DMS 273 (cell line): ENCODE measurements at regions not wholly inside any gene's neighbourhood (a gene's known extent, or its start where the extent isn't known, plus 50 kb on each side); places are given as distances from the start of the nearest gene placed in this dataset.
A peak's percentile ranks its signal among the peaks of the same experiment; 100 is the strongest.
"Not testable (repeated sequence)": the region's sequence is repeated elsewhere in the genome, so short reads cannot be mapped to it uniquely, and the experiment has no call there.

Source experiments
- DNase-seq: peaks from one replicate; lab custom pipeline; 2025; ENCODE audit not compliant: unreplicated experiment; lab: John Stamatoyannopoulos, UW

DNA sequence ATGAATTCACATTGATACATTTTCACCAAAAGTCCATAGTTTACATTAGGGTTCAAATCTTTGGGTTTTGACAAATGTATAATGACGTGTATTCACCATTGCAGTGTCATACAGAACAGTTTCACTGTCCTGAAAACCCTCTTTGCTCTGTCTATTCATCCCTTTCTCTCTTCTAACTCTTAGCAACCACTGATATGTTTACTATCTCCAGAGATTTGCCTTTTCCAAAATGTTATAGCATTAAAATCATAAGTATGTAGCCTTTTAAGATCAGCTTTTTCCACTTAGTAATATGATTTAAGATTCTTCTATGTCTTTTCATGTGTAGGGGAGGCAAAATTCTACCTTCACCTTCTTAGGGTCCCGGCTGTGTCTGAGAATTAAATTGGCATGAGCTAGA lies 203.8 kb downstream of the TPRG1 start:
- no peak for DNase-seq

DNA sequence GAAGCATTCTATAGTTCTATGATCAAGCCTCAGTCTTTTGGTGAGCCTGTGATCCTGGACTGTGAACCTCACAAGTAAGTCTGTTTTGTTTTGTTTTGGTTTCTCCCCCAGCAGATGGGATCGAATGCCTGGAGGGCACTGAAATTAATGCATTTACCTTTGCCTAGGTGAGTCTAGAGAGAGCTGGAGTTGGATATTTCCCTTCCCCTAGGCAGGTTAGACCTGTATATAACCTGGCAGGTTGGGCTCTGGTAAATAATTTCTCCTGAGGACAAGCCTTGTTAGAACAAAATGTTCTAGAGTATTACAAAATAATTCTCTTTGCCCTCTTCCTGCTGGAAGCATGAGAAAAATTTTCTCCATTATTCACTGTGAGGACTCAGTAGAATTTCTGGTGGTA lies 211.9 kb downstream of the TPRG1 start:
- no peak for DNase-seq

DNA sequence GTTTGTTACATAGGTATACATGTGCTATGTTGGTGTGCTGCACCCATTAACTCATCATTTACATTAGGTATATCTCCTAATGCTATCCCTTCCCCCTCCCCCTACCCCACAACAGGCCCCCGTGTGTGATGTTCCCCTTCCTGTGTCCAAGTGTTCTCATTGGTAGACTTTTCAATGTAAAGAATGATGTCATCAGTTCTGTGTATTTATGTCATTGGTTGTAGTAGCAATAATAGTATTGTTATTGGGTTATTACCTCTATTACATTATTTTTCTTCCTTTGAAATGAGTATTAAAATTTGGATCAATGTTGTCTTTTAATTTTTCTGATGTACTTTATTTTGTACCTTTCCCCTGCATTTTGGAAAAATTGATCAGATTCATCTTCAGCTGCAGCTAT lies 214.1 kb downstream of the TPRG1 start:
- DNase-seq: not testable (repeated sequence)

DNA sequence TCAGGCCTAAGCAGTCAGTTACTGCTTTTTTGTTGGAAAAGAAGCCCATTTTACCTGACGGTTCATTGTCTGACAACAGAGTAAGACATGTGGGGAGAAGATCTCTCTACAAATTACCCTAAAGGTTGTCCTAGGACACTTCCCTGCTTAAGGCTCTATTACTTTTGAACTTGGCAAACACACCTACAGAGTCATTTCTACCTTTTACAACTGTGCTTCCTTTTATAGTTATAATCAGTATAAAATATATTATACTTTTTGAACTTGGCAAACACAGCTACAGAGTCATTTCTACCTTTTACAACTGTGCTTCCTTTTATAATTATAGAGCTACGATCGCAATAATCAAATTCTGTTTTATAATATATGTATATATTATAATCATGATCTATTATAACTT lies 215.0 kb downstream of the TPRG1 start:
- DNase-seq: no peak

DNA sequence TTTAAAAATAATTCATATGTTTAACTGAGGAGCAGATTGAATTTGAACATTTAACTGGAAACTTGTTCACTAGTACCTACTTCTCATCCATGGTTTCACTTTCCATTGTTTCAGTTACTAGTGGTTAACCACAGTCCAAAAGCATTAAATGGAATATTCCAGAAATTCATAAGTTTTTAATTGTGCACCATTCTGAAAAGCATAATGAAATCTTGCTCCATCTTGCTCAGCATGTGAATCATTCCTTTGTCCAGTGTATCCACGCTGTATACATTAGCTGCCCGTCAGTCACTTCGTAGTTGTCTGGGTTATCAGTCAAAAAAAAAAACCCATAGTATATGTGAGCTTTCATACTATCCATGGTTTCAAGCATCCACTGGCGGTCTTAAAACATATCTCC lies 217.6 kb downstream of the TPRG1 start:
- DNase-seq: no peak

DNA sequence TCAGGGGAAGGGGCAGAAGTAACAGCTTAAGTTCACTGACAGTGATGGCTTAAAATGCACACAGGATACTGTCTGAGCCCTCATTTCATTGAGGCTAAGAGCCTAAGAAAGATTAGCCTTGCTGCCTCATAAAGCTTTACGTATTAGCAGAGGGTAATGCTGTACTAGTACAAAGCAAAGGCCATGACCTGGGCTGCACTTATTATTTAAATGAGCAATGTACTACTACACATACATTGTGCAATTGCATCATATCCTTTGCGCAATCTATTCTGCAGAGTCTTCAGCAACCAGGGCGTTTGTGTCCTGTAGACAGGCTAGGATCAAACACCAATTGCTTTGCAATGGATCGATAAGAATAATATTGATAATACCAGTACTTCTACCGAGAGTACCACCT lies 221.8 kb downstream of the TPRG1 start:
- no peak for DNase-seq

DNA sequence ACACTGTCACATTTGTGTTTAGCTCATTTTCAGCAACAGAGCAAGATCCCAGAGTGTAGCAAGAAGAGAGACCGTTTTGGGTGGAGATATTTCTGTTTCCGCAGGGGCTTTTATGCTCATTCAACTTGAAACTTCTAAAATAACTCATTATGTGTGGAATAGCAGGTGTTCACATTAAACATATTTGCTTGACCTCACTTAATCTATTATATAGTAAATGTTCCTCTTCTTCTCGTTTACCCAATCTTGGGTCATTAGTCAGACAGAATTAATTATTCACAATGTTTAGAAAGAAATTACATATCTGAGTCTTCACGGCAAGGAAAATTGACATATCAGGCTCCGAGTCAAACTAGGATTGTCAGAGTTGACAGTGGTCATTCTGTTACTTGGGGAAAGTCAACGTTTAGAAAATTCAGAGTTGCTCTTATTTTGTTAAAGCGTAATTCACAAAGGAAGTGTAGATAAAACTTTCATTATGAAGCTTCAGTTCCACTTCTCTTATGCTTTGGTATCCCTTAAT lies 222.9 kb downstream of the TPRG1 start:
- no peak for DNase-seq

DNA sequence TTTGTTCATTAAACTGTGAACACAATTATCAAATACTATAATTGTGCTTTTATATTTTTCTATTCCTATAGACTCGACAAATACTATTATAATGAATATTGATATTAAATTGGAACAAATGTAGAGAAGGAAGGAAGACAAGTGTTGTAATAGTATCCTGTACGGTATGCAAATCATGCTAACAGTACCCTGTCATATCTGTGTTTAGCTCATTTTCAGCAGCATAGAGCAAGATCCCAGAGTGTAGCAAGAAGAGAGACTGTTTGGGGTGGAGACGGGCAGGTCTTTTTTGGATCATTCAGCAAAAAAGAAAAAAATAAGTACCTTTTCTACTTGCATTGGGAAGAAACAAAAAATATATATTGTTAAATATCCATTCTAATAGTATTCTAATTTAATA lies 224.1 kb downstream of the TPRG1 start:
- DNase-seq: no peak

DNA sequence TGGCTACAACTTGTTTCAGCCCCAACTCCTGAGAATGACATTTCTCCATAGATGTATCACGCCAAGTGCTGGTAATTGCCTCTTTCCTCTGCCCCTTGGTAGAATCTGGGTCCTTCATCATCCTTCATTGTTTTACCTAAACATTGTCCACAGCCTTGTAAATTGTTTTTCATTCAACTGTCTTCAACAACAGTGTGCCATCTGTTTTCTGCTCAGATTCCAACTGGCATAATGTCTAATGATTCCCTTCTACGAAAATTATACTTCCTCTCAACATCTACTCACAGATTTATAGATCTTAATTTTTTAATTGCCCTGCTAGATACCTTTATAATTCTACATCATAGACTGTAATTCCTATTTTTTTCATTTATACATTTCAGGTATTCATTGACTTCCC lies 226.9 kb downstream of the TPRG1 start:
- no peak for DNase-seq

DNA sequence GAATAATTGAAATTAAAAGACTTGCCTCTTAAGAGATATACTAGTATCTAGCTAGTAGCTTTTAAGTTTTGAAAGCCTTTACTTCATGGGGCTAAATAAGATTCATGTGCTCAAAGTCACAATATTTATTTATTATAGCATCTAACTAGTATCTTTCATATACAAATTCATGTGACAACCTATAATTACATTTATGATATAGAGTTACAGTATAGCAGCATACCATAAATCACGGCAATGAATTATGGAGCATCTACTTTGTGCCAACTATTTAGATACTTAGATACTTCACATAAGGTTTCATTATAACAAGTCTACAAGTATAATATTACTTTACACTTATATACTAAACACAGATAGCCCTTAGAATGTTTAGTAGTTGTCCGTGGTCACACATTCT lies 229.4 kb downstream of the TPRG1 start:
- DNase-seq: no peak

DNA sequence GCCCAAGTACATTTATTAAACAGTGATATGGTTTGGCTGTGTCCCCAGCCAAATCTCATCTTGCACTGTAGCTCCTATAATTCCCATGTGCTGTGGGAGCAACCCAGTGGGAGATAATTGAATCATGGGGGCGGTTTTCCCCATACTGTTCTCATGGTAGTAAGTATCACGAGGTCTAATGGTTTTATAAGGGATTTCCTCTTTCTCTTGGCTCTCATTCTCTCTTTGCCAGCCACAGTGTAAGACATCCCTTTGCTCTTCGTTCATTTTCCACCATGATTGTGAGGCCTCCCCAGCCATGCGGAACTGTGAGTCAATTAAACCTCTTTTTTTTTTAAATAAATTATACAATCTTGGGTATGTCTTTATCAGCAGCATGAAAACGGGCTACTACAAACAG lies 228.0 kb upstream of the TP63 start:
- DNase-seq: no peak

DNA sequence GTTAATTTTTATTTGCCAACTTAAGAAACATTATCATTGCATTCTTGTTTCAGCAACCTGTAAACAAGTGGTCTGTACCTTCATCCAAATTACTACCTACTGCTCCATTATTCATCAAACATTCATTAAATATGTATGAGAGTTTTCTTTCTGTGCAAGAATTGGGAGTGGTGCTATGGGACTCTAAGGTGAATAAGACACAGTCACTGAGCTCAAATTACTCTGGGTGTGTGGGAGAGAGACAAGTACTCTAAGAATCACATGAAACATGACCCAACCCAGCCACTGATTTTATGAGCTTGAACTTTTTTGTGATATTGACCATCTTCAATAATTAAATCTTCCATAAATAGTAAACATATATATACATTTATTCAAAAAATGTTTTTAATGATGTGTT lies 227.2 kb upstream of the TP63 start:
- peak; percentile 13 for DNase-seq

DNA sequence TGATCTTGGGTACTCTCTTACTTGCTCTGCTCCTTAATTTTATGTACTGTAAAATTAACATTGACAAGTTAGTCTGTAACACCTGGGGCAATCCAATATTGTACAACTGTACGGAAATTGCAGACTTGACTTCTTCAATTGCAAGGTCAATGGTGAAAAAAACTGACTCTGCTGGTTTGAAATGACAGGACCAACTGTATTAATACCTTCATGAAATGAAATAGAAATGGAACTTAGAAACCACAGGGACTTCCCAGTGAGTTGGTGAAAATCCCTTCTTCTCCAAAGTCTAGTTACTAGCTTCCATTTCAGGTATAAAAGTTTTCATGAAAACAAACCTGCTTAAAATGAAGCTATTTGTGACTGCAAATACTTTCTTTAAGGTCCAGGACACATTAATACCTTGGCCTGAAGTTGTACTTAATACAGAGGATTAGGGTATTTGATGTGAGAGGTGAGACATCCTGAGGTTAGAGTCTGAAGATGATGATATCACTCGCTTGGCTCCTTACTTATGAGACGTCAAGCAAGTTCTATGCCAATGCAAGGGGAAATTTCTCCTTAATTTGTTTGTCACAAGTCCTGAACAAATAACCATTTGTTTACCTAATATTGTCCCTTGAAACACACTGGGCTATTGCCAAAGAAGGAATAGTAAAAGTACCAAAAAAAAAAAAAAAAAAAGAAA lies 226.2 kb upstream of the TP63 start:
- no peak for DNase-seq

DNA sequence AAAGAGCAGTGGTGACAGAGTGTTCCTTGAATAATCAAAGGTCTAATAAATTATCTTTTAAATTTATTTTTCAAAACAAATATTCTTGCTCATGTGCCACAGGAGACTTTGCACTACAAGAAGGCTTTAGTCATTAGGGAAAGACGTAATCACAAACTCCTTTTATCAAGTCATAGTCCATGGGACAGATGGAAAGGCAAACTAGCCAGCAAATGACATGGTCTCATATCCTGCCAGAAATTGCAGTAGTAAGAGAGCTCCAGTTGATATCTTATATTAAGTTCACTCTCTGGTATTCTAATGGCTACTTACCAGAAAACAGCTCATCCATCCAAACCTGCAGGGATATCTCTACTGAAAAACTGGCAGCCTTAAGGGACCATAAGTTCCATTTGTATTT lies 225.0 kb upstream of the TP63 start:
- peak; percentile 53 for DNase-seq

DNA sequence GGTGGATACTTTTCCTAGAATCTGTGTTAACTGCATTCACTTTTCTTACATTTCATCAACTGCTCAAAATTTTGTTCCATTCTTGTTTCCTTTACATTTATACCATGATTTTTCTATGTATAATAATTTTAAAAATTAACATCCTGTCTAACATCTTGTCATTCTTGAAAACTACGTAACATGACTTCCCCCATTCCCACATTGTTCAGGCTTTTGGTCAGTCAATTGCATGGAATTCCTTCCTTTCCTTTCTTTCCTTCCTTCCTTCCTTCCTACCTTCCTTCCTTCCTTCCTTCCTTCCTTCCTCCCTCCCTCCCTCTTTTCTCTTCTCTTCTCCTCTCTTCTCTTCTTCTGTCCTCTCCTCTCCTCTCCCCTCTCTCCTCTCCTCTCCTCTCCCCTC lies 220.7 kb upstream of the TP63 start:
- DNase-seq: no peak

DNA sequence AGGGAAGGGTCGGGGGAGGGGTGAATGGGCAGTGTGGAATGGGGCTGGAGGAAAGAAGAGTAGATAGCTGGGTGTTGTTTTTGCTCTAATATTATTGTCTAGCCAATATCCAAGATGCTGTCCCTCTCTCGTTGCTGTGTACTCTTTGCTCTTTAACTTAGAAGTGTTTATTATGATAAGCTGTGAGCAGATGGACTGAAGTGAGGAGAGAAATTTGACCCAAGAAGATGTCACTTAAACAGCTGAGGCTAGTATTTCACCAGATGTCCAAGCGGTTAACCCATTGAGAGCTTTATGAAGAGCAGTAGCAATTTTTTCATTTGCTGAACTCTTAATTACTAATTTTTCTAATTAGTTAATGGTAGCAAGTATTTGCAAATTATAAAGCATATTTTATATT lies 212.2 kb upstream of the TP63 start:
- DNase-seq: peak; percentile 94

DNA sequence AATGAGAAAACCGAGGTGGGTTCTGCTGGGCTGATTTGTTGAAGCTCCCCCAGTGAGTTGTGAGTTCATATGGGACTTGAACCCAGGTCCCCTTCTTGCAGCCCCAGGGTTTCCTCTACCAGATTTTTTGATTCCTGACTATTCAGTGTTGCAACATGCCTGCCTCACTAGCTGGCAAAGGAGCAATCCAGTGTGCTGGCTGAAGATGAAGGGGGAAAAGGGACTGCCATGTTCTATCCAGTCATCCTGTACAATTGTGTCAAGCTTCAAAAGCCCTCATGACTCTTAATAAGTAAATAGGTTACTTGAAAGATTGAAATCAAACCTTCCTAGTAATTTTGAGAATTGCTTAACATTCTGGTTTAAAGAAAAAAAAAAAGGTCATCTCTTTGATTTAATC lies 211.5 kb upstream of the TP63 start:
- DNase-seq: peak; percentile 34

DNA sequence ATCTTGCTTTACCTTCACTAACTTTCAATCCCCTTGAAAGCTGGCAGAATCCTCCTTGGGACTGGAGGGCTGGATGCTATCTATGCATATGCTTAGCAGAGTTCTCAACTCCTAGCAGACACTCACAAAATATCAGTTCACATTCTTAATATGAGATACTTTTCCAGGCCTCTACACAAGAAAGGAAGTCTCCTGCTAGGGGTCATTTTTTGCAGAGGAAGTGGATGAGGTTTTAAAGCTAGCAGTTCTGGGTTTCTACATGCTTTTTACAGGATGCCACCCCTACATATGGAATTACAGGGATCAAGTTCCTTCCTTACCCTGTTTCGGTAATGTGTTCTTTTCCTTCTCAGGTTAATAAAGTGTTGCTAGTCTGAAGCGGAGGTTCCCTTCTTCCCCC lies 206.3 kb upstream of the TP63 start:
- DNase-seq: no peak

DNA sequence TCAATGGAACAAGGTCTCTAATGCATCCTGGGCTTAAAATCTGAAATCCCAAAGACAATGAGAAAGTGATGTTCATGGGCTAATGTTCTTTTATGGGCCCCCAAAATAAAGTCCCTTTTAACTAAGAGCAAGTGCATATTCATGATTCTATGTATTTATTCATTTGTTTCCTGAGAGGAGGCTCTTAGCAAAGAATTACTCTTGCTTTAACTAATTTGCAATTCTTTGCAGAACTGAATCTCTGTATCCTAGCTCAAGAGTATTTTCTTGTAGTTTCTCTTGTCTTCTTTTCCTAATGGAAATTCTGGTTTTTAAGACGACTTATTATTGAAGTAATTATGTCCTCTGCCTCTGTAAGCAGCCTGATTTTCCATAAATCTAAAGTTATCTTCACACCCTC lies 202.2 kb upstream of the TP63 start:
- DNase-seq: no peak

DNA sequence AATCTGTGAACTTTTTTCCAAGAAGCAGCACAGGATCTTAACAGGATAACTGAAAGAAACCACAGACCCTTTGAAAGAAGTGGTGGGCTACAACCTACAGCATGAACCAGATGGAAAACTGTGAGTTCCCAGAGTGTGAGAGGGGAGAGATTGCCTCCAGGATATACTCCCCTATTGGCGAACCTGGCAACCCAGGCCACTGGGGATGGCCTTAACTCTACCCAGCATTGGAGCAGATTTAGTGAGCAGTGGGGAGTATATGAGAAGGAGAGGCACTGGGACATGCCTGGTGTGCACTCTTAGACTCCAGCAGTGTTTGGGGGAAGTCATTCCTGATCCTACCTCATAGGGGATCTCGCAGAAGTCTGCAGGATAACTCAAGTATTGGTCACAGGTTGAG lies 201.0 kb upstream of the TP63 start:
- DNase-seq: no peak

DNA sequence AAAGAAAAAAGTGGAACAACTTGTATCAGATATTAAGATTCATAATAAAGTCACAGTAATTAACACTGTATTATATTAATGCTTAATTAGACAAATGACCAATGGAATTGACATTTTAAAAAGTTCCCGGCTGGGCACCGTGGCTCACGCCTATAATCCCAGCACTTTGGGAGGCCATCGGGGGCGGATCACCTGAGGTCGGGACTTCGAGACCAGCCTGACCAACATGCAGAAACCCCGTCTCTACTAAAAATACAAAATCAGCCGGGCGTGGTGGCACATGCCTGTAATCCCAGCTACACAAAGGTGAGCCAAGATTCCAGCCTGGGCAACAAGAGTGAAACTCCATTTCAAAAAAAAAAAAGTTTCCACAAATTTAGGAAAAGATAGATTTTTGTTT lies 188.9 kb upstream of the TP63 start:
- not testable (repeated sequence) for DNase-seq

DNA sequence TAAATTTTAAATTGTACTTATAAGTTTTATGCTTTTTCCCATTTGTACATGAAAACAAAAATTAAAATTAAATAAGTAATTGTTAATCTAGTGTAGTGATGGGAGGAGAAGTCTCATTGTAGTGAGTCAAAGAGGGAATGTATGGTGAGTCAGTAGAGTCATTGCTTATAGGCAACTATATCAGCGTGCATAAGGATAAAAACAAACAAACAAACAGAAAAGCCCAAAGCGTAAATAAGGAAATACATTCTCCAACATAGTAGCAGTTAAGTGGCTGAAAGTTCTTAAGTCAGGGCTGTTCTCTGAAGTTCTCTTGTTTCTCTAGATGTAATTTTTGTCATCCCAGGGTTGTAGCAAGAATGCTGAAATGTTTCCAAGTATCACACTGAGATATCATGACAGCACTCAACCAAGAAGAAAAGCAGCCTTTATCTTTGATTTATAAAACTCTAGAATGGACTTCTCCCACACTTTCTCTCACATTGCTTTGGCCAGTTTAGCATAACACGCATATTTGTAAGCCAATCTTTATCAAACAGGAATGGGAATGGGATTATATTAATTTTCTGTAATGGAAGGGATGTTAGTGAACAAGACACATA lies 184.1 kb upstream of the TP63 start:
- DNase-seq: no peak

DNA sequence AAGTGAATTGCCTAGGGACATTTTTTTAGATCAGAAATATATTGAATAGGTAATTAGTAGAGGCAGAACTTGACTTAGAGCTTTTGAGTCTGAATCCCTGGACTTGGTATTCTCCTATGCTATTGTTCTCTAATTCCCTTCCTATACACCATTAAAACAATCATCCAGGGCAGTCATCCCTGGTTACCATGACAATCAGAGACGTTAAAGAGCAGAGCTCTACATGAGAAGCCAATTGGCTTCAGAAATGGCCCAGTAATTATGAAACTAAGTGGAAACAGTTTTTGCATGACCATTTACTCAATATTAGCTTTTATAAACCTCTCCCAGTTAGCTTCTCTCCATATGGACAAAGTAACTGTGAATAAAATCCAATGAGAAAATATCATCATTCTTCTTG lies 182.1 kb upstream of the TP63 start:
- DNase-seq: peak; percentile 8
